G401.6 (cell line): ENCODE measurements at regions not wholly inside any gene's neighbourhood (a gene's known extent, or its start where the extent isn't known, plus 50 kb on each side); places are given as distances from the start of the nearest gene placed in this dataset.

Experiments
- FAIRE-seq: peaks from 2 replicates; lab custom pipeline; 2012; peaks lifted over from hg19 to GRCh38; lab: Jason Lieb, UNC

GRCh38 chr14:83463500-83464098 lies 1929.9 kb upstream of the SEL1L start:
- no peak for FAIRE-seq

- FAIRE-seq, result no peak
Measured at GRCh38 chr14:83467811-83468210, 1934.2 kb upstream of the SEL1L start.

- no peak for FAIRE-seq
Measured at GRCh38 chr14:83470466-83470865, 1936.8 kb upstream of the SEL1L start.

- FAIRE-seq, result no peak
Measured at GRCh38 chr14:83470959-83471695, 1937.5 kb upstream of the SEL1L start.

GRCh38 chr14:83473416-83474235 lies 1940.0 kb upstream of the SEL1L start:
- no peak for FAIRE-seq

- FAIRE-seq, result no peak
Measured at GRCh38 chr14:83478741-83479140, 1945.1 kb upstream of the SEL1L start.

- FAIRE-seq, result no peak
Measured at GRCh38 chr14:83483063-83483462, 1949.4 kb upstream of the SEL1L start.

GRCh38 chr14:83485591-83485990 lies 1951.9 kb upstream of the SEL1L start:
- FAIRE-seq, result no peak

GRCh38 chr14:83491091-83491490 lies 1957.4 kb upstream of the SEL1L start:
- FAIRE-seq, result no peak

GRCh38 chr14:83520837-83521236 lies 1987.2 kb upstream of the SEL1L start:
- FAIRE-seq, result no peak

GRCh38 chr14:83529531-83529930 lies 1995.9 kb upstream of the SEL1L start:
- FAIRE-seq, result no peak

GRCh38 chr14:83533734-83534133 lies 1996.2 kb upstream of the FLRT2 start:
- no peak for FAIRE-seq

GRCh38 chr14:83534995-83535394 lies 1994.9 kb upstream of the FLRT2 start:
- FAIRE-seq, result no peak

- no peak for FAIRE-seq
Measured at GRCh38 chr14:83535444-83535843, 1994.5 kb upstream of the FLRT2 start.

GRCh38 chr14:83541147-83541546 lies 1988.8 kb upstream of the FLRT2 start:
- no peak for FAIRE-seq

GRCh38 chr14:83548061-83548839 lies 1981.7 kb upstream of the FLRT2 start:
- FAIRE-seq, result no peak

- FAIRE-seq, result no peak
Measured at GRCh38 chr14:83556065-83556464, 1973.9 kb upstream of the FLRT2 start.

GRCh38 chr14:83556746-83557453 lies 1973.0 kb upstream of the FLRT2 start:
- FAIRE-seq, result no peak

GRCh38 chr14:83558946-83559345 lies 1971.0 kb upstream of the FLRT2 start:
- FAIRE-seq, result no peak

GRCh38 chr14:83559721-83560120 lies 1970.2 kb upstream of the FLRT2 start:
- FAIRE-seq, result no peak

- FAIRE-seq, result no peak
Measured at GRCh38 chr14:83561261-83561660, 1968.7 kb upstream of the FLRT2 start.

- FAIRE-seq, result no peak
Measured at GRCh38 chr14:83566567-83566966, 1963.4 kb upstream of the FLRT2 start.
